BLaER1 (cell line): ENCODE measurements at regions not wholly inside any gene's neighbourhood (a gene's known extent, or its start where the extent isn't known, plus 50 kb on each side); places are given as distances from the start of the nearest gene placed in this dataset.

Experiments used
- H3K27ac ChIP-seq: shearing (Covaris generic); formaldehyde crosslinking; 2 replicates; pipeline ENCODE4 v1.8.1; 2022
- H3K27me3 ChIP-seq: shearing (Covaris generic); formaldehyde crosslinking; 2 replicates; pipeline ENCODE4 v1.8.1; 2022
- H3K36me3 ChIP-seq: shearing (Covaris generic); formaldehyde crosslinking; 2 replicates; pipeline ENCODE4 v1.8.1; 2022
- H3K4me1 ChIP-seq: shearing (Covaris generic); formaldehyde crosslinking; 2 replicates; pipeline ENCODE4 v1.8.1; 2022
- H3K4me2 ChIP-seq: shearing (Covaris generic); formaldehyde crosslinking; 2 replicates; pipeline ENCODE4 v1.8.1; 2022
- H3K4me3 ChIP-seq: shearing (Covaris generic); formaldehyde crosslinking; 2 replicates; pipeline ENCODE4 v1.8.1; 2022
- H3K9ac ChIP-seq: shearing (Covaris generic); formaldehyde crosslinking; 2 replicates; pipeline ENCODE4 v1.8.1; 2022
- H3K9me3 ChIP-seq: shearing (Covaris generic); formaldehyde crosslinking; 2 replicates; pipeline ENCODE4 v1.8.1; 2022
- H4K20me1 ChIP-seq: shearing (Covaris generic); formaldehyde crosslinking; 2 replicates; pipeline ENCODE4 v1.8.1; 2022
- Cebpa-rat ChIP-seq: shearing (Covaris generic); IDR thresholded peaks from 2 replicates; pipeline ENCODE4 v1.8.1; 2022

DNA sequence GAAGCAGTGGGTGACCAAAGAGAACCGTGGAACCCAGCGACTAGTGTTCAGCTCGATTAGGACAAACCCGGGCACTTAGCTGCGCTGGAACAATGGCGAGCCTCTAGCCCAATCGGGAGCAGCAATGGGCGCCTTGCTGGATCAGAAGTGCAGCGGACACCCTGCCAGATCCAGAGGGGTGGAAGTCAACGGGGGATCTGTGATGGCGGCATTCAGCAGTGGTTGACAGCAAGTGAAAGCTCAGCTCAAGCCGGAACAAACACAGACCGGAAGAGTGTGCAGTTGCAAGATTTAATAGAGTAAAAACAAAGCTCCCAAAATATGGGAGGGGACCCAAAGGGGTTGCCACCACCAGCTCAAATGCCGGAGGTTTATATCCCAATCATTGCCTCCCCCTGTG, 478.7 kb upstream of the REG3G start:
- no peaks in the 10 kb centered on the region for H3K9me3 ChIP-seq
- H3K4me1 ChIP-seq: no peaks in the 10 kb centered on the region
- H3K36me3 ChIP-seq: no peaks in the 10 kb centered on the region
- no peaks in the 10 kb centered on the region for H3K27me3 ChIP-seq
- no peak overlapping the region for H3K4me3 ChIP-seq
- H3K27ac ChIP-seq: no peak overlapping the region
- TF ChIP-seq Cebpa-rat: no peak
- H4K20me1 ChIP-seq: no peaks in the 10 kb centered on the region
- H3K9ac ChIP-seq: no peak overlapping the region
- no peak overlapping the region for H3K4me2 ChIP-seq

DNA sequence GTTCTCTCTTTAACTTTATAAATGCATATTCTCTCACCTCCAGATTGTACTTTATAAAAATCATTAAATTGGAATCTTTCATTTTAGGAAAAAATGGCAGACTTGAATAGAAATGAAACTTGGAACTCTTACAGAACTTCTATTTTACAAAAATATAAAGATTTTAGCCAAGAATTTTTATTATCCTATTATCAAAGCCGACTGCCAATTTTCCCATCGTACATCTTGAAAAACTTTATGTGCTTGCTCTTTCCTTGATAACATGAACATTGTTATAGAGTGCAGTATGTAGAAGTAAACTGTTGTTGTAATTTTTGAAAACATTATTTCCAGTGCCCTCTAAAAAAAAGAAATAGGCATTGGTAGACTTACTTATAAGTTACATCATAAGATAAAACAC, 475.7 kb upstream of the REG3G start:
- Histone ChIP-seq H3K9me3 (no peaks in the 10 kb centered on the region), H3K4me2 (no peak overlapping the region), H4K20me1 (no peaks in the 10 kb centered on the region), H3K36me3 (no peaks in the 10 kb centered on the region), H3K27ac (no peak overlapping the region), H3K4me3 (no peak overlapping the region), H3K27me3 (no peaks in the 10 kb centered on the region), H3K9ac (no peak overlapping the region), H3K4me1 (no peaks in the 10 kb centered on the region)
- no peak for TF ChIP-seq Cebpa-rat

DNA sequence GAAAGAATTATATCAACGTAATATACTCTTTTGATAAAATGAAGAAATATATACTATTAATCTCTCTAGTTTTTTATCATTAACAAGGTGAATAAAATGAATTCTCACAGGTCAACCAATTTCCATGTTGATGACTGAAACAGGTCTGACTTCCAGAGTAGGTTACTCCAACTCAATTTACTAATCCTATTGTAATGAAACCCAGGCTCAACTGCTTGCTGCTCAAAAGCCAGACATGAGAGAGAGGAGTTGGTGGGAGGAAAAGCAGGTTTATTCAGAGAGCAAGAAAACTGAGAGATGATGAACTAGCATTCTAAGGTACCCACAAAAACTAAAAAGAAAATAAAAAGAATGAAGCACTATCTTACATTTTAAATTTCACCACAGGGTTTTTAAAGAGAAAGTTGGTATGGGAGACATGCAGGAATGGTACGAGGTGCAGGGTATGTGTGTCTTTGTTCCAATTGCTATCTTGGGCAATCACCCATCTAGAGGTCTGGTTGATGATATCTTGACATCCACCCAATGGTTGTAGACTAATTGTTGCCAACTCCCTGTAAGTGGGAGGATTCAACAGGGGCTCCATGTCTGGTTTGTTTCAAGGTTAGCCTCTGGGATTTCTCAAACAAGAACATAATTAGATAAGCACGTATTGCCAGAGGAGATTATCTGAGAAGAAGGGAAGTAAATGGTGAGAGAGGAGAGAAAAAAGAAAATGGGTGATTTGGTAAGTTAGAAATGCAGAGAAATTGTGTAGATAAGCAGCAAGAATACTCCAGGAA, 471.4 kb upstream of the REG3G start:
- no peak overlapping the region for H3K4me3 ChIP-seq
- no peaks in the 10 kb centered on the region for H3K36me3 ChIP-seq
- H3K27ac ChIP-seq: no peak overlapping the region

GRCh38 chr2:78561876-78562275, 463.6 kb upstream of the REG3G start:
- H3K4me3 ChIP-seq: no peak overlapping the region
- H3K27me3 ChIP-seq: no peaks in the 10 kb centered on the region
- no peaks in the 10 kb centered on the region for H3K4me1 ChIP-seq
- no peak overlapping the region for H3K9ac ChIP-seq
- H3K9me3 ChIP-seq: no peaks in the 10 kb centered on the region
- no peak overlapping the region for H3K4me2 ChIP-seq
- TF ChIP-seq Cebpa-rat: no peak
- no peak overlapping the region for H3K27ac ChIP-seq
- no peaks in the 10 kb centered on the region for H4K20me1 ChIP-seq
- H3K36me3 ChIP-seq: no peaks in the 10 kb centered on the region

More for the DNA sequence above, 471.4 kb upstream of the REG3G start:
- no peak for TF ChIP-seq Cebpa-rat
- H3K27me3 ChIP-seq: no peaks in the 10 kb centered on the region
- no peak overlapping the region for H3K9ac ChIP-seq
- H3K9me3 ChIP-seq: 0 out of 2 replicates have a peak, but pooled peaks cover 3% of the 10 kb centered on the region
- no peak overlapping the region for H3K4me2 ChIP-seq
- no peaks in the 10 kb centered on the region for H4K20me1 ChIP-seq
- no peaks in the 10 kb centered on the region for H3K4me1 ChIP-seq

DNA sequence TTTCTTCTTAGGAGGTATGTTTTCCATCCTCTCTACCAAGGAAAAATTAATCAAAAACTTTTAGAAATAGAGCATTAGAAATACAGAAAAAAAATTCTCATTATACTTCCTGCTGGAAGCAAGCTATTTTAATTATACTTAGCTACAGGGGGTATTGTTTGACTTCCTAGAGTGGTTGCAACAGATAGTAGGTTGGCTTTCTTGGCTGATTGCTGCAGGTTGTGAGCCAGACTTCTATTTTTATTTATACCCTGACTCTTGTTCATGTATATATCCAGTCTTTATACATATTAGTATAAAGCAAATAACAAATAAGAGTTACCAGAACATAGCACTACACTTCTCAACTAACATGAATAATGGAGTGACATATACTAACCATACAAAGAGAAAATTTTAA, 460.8 kb upstream of the REG3G start:
- H4K20me1 ChIP-seq: no peaks in the 10 kb centered on the region
- no peaks in the 10 kb centered on the region for H3K4me1 ChIP-seq
- H3K27me3 ChIP-seq: no peaks in the 10 kb centered on the region
- no peak overlapping the region for H3K9ac ChIP-seq
- H3K36me3 ChIP-seq: no peaks in the 10 kb centered on the region
- H3K9me3 ChIP-seq: no peaks in the 10 kb centered on the region
- H3K4me3 ChIP-seq: no peak overlapping the region
- H3K4me2 ChIP-seq: no peak overlapping the region
- no peak for TF ChIP-seq Cebpa-rat
- H3K27ac ChIP-seq: no peak overlapping the region

- Histone ChIP-seq H3K36me3 (no peaks in the 10 kb centered on the region), H3K4me1 (no peaks in the 10 kb centered on the region), H3K9me3 (no peaks in the 10 kb centered on the region), H3K4me3 (no peak overlapping the region), H3K27ac (no peak overlapping the region), H3K27me3 (no peaks in the 10 kb centered on the region), H4K20me1 (no peaks in the 10 kb centered on the region), H3K9ac (no peak overlapping the region), H3K4me2 (no peak overlapping the region)
- TF ChIP-seq Cebpa-rat: no peak
Observed at GRCh38 chr2:78568782-78569373, 456.6 kb upstream of the REG3G start.

- no peak overlapping the region for H3K4me2 ChIP-seq
- H3K27me3 ChIP-seq: no peaks in the 10 kb centered on the region
- H3K9me3 ChIP-seq: no peaks in the 10 kb centered on the region
- no peaks in the 10 kb centered on the region for H3K4me1 ChIP-seq
- no peaks in the 10 kb centered on the region for H4K20me1 ChIP-seq
- TF ChIP-seq Cebpa-rat: no peak
- no peak overlapping the region for H3K4me3 ChIP-seq
- H3K27ac ChIP-seq: no peak overlapping the region
- no peak overlapping the region for H3K9ac ChIP-seq
- H3K36me3 ChIP-seq: no peaks in the 10 kb centered on the region
Observed at GRCh38 chr2:78576409-78576808, 449.1 kb upstream of the REG3G start.

DNA sequence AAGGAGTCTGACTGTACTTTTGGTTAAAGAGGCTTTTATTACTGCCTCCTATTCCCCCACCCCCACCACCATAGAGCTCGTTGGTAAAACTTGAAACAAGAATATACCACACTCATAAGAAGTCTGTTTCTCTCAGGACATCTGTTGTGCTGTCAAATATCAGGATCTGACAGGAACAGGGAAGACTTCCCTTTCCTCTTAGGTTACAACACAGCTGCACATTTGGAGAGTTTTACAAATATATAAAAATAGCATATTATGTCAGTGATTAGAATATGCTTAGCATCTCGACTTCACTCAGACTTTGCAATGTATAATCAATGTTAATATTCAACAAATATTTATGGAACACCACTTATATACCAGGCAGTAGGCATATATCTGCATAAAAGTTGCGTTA, 439.6 kb upstream of the REG3G start:
- Histone ChIP-seq H4K20me1 (no peaks in the 10 kb centered on the region), H3K4me2 (no peak overlapping the region), H3K9me3 (no peaks in the 10 kb centered on the region), H3K4me3 (no peak overlapping the region), H3K4me1 (no peaks in the 10 kb centered on the region), H3K27me3 (no peaks in the 10 kb centered on the region), H3K36me3 (no peaks in the 10 kb centered on the region), H3K9ac (no peak overlapping the region), H3K27ac (no peak overlapping the region)
- TF ChIP-seq Cebpa-rat: no peak

DNA sequence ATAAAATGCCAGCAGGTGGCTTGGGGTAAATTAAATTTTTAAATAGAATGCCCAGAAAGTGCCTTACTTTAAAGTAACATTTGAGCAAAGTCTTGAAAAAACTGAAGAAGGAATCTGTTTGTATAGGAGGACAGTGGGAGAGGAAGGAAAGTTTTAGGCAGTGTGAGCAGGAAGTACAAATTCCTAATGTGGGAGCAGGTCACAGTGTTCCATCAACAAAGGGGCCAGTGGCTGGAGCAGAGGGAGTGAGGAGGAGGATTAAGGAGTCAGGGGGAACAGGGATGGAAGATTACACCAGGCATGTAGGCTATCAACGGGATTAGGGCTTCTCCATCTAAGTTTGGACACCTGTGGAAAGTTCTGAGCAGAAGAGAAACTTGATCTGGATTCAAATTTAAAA, 439.2 kb upstream of the REG3G start:
- H3K4me2 ChIP-seq: no peak overlapping the region
- no peaks in the 10 kb centered on the region for H3K4me1 ChIP-seq
- no peak overlapping the region for H3K9ac ChIP-seq
- TF ChIP-seq Cebpa-rat: no peak
- no peaks in the 10 kb centered on the region for H4K20me1 ChIP-seq
- H3K9me3 ChIP-seq: no peaks in the 10 kb centered on the region
- H3K4me3 ChIP-seq: no peak overlapping the region
- no peak overlapping the region for H3K27ac ChIP-seq
- H3K36me3 ChIP-seq: no peaks in the 10 kb centered on the region
- H3K27me3 ChIP-seq: no peaks in the 10 kb centered on the region

DNA sequence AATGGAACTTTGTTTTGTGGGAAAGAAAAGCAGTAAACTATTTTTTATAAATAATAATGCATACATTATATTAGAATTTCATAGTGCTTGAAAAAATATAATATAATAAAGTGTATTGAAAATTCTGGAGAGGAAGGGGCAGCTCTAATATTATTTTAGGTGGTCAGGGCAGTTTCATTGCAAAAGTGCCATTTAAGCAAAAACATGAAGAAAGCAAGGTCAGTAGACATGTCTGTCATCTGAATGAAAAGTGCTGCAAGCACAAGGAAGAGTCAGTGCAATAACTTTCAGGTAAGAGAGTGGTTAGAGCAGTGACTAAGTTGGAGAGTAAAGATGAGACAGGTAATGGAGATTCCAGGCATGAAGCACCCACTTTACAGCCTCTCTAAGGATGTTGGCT, 435.6 kb upstream of the REG3G start:
- no peaks in the 10 kb centered on the region for H3K9me3 ChIP-seq
- no peaks in the 10 kb centered on the region for H3K4me1 ChIP-seq
- no peaks in the 10 kb centered on the region for H4K20me1 ChIP-seq
- H3K36me3 ChIP-seq: no peaks in the 10 kb centered on the region
- H3K27ac ChIP-seq: no peak overlapping the region
- H3K4me2 ChIP-seq: no peak overlapping the region
- H3K27me3 ChIP-seq: no peaks in the 10 kb centered on the region
- H3K9ac ChIP-seq: no peak overlapping the region
- no peak overlapping the region for H3K4me3 ChIP-seq
- TF ChIP-seq Cebpa-rat: no peak
